Stimulated activated naive CD8-positive, alpha-beta T cell treated with anti-CD3 and anti-CD28 coated beads, Interleukin-15, amount 100 ng/mL, for 72 hours (primary cell): ENCODE measurements at regions not wholly inside any gene's neighbourhood (a gene's known extent, or its start where the extent isn't known, plus 50 kb on each side); places are given as distances from the start of the nearest gene placed in this dataset.

Experiments
- ATAC-seq: fragments of 150-1000 bp; cut with Tn5 transposase; 2 replicates; pipeline ENCODE4 v1.10.0; 2021; ENCODE audit warnings: mild to moderate bottlenecking, moderate library complexity
- DNase-seq, 2 donors: peaks; one replicate each; pipeline ENCODE4 v3.0.0; 2021 to 2022
- H3K27ac Mint-ChIP-seq, 2 donors: one replicate each; pipeline ENCODE4 v1.8.0; 2022; ENCODE audit warnings: mild to moderate bottlenecking in 2 of 2, mixed read lengths in 2 of 2, moderate library complexity in 2 of 2
- H3K27me3 Mint-ChIP-seq: one replicate; pipeline ENCODE4 v1.8.0; 2022; ENCODE audit warnings: mixed read lengths
- H3K4me1 Mint-ChIP-seq: one replicate; pipeline ENCODE4 v1.8.0; 2022; ENCODE audit warnings: mild to moderate bottlenecking, mixed read lengths
- H3K4me3 Mint-ChIP-seq, 2 donors: one replicate each; pipeline ENCODE4 v1.8.0; 2022; ENCODE audit warnings: mild to moderate bottlenecking in 2 of 2, mixed read lengths in 2 of 2, moderate library complexity in 1 of 2
- H3K9me3 Mint-ChIP-seq, 2 donors: one replicate each; pipeline ENCODE4 v1.8.0; 2022; ENCODE audit warnings: mixed read lengths in 2 of 2

- H3K27me3 Mint-ChIP-seq: peaks cover 1% of the 10 kb centered on the region
- no peaks in the 10 kb centered on the region for H3K9me3 Mint-ChIP-seq
- no peaks in the 10 kb centered on the region for H3K4me1 Mint-ChIP-seq
- DNase-seq (no peak), ATAC-seq (no peak)
- H3K27ac Mint-ChIP-seq: no peak overlapping the region
- no peak overlapping the region for H3K4me3 Mint-ChIP-seq
These were observed 49.9 kb upstream of the STUM start for GRCh38 chr1:226498640-226499008.
